ENCODE measurements at regions not wholly inside any gene's neighbourhood (a gene's known extent, or its start where the extent isn't known, plus 50 kb on each side); places are given as distances from the start of the nearest gene placed in this dataset.
"Not testable (repeated sequence)": the region's sequence is repeated elsewhere in the genome, so short reads cannot be mapped to it uniquely, and the experiment has no call there.

DNA sequence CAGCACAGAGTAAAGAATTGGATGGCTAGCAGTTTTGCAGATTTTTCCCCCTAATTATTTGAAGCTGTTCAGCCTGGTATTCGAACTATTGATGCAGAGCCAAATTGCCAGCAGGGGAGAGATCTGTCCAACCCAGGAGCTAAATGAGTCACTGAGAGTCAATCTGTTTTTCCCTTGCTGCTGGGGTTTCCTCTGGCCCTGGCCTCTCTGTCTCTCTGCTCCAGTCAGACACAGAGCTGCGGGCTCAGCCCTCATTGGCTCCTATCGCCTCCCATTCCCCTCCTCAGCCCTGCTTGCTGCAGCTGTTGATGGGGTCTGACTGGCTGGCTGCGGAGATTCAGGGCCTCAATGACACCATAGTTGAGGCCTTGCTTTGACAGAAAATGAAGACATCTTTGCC lies 284.9 kb upstream of the NOTCH2NLA start:
- TF ChIP-seq ISL1, ZFP3, ZFP30 (CRISPR knock-in tag; IDR thresholded peaks at IDR 0.05): not testable (repeated sequence)
- TF ChIP-seq, protein P1, sequence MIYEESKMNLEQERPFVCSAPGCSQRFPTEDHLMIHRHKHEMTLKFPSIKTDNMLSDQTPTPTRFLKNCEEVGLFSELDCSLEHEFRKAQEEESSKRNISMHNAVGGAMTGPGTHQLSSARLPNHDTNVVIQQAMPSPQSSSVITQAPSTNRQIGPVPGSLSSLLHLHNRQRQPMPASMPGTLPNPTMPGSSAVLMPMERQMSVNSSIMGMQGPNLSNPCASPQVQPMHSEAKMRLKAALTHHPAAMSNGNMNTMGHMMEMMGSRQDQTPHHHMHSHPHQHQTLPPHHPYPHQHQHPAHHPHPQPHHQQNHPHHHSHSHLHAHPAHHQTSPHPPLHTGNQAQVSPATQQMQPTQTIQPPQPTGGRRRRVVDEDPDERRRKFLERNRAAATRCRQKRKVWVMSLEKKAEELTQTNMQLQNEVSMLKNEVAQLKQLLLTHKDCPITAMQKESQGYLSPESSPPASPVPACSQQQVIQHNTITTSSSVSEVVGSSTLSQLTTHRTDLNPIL (CRISPR knock-in tag; IDR thresholded peaks at IDR 0.05; ENCODE audit: low read depth), result not testable (repeated sequence)
